Progenitor cell of endocrine pancreas (in vitro differentiated cells): ENCODE measurements at regions not wholly inside any gene's neighbourhood (a gene's known extent, or its start where the extent isn't known, plus 50 kb on each side); places are given as distances from the start of the nearest gene placed in this dataset.

Experiments used
- DNase-seq: peaks from one replicate; pipeline ENCODE4 v3.0.0; 2021; ENCODE audit warnings: low spot score; ENCODE audit not compliant: unreplicated experiment
- H3K27ac Mint-ChIP-seq: 2 replicates; pipeline ENCODE4 v1.8.0; 2021; ENCODE audit warnings: mild to moderate bottlenecking, moderate library complexity, mixed read lengths
- H3K27me3 Mint-ChIP-seq: 2 replicates; pipeline ENCODE4 v1.8.0; 2021; ENCODE audit warnings: mixed read lengths
- H3K36me3 Mint-ChIP-seq: 2 replicates; pipeline ENCODE4 v1.8.0; 2022; ENCODE audit warnings: mixed read lengths; ENCODE audit not compliant: insufficient read depth
- H3K4me1 Mint-ChIP-seq: 2 replicates; pipeline ENCODE4 v1.8.0; 2021; ENCODE audit warnings: low read depth, mixed read lengths
- H3K4me3 Mint-ChIP-seq: 2 replicates; pipeline ENCODE4 v1.8.0; 2021; ENCODE audit warnings: low read depth, mild to moderate bottlenecking, moderate library complexity, mixed read lengths
- H3K9me3 Mint-ChIP-seq: 2 replicates; pipeline ENCODE4 v1.8.0; 2021; ENCODE audit warnings: low read depth, mixed read lengths
- TF ChIP-seq, protein P1 (sequence below): fragments of 200-600 bp; sonication (generic); IDR thresholded peaks from one replicate; pipeline ENCODE4 v1.5.0; 2021; ENCODE audit warnings: antibody characterized with exemption, mild to moderate bottlenecking; ENCODE audit not compliant: unreplicated experiment

DNA sequence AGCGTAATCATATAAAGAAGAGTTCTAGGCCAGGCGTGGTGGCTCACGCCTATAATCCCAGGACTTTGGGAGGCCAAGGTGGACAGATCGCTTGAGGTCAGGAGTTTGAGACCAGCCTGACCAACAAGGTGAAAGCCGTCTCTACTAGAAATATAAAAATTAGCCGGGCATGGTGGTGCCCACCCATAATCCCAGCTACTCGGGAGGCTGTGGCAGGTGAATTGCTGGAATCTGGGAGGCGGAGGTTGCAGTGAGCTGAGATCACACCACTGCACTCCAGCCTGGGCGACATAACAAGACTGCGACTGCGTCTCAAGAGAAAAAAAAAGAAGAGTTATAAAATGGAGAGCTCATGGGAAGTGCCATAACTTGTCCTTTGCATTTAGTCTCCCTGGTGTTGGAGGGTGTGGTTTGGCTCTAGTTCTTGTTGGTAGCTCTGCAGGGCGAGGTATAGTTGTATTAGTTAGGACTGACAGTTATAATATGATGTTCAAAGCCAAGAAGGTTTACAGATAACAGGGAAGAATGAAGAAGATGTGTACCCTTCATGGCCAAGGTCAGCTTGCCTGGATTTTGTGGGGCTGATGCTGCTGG lies 54.8 kb downstream of the UTRN start:
- TF ChIP-seq, protein P1, sequence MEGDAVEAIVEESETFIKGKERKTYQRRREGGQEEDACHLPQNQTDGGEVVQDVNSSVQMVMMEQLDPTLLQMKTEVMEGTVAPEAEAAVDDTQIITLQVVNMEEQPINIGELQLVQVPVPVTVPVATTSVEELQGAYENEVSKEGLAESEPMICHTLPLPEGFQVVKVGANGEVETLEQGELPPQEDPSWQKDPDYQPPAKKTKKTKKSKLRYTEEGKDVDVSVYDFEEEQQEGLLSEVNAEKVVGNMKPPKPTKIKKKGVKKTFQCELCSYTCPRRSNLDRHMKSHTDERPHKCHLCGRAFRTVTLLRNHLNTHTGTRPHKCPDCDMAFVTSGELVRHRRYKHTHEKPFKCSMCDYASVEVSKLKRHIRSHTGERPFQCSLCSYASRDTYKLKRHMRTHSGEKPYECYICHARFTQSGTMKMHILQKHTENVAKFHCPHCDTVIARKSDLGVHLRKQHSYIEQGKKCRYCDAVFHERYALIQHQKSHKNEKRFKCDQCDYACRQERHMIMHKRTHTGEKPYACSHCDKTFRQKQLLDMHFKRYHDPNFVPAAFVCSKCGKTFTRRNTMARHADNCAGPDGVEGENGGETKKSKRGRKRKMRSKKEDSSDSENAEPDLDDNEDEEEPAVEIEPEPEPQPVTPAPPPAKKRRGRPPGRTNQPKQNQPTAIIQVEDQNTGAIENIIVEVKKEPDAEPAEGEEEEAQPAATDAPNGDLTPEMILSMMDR: no peak
- Mint-ChIP-seq H3K4me3 (no peak overlapping the region), H3K27me3 (no peaks in the 10 kb centered on the region), H3K4me1 (peaks cover 44% of the 10 kb centered on the region), H3K36me3 (peaks cover 6% of the 10 kb centered on the region), H3K9me3 (no peaks in the 10 kb centered on the region), H3K27ac (peak overlapping the region; percentile 7)
- DNase-seq: no peak

DNA sequence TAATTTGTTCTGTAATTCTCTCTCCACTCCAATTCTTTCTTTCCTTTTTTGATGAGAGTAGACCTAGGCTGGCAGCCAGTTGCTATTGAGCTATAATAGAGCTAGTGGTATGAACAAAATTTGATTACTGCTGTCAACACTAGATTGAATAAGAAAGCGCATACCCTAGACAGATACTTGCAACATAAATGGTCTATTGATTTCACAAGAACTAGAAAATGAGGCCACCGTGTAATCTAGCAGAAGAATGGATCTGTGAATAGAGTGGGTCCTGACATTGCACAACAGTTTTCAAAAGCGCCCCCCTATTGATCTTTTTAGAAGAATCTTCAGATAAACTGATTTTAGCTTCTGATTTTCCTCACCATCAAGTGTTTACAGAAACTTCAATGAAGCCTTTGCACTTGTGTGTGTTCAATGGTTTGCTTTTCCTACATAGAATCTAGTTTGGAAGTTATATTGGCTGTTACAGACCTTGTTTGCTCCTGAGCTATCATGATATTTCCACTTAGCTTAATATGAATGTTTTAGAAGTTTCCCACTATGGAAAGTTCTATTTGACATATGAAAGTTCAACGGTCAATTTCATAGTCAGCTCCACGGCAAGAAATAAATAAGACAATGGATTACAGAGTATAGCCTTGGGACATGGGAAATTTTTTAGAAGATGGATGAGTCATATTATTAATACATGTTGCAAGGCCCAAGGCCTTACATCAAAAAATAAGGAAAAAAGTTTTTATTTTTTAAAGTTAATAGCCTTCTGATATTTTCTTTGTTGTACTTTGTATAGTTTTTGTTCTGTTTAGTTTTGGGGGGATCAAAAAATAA lies 55.6 kb downstream of the UTRN start:
- H3K36me3 Mint-ChIP-seq: peaks cover 6% of the 10 kb centered on the region
- TF ChIP-seq, protein P1: no peak
- no peak for DNase-seq
- no peaks in the 10 kb centered on the region for H3K9me3 Mint-ChIP-seq
- no peaks in the 10 kb centered on the region for H3K27me3 Mint-ChIP-seq
- peaks cover 39% of the 10 kb centered on the region for H3K4me1 Mint-ChIP-seq
- H3K27ac Mint-ChIP-seq: peak overlapping the region; percentile 73
- H3K4me3 Mint-ChIP-seq: no peak overlapping the region

DNA sequence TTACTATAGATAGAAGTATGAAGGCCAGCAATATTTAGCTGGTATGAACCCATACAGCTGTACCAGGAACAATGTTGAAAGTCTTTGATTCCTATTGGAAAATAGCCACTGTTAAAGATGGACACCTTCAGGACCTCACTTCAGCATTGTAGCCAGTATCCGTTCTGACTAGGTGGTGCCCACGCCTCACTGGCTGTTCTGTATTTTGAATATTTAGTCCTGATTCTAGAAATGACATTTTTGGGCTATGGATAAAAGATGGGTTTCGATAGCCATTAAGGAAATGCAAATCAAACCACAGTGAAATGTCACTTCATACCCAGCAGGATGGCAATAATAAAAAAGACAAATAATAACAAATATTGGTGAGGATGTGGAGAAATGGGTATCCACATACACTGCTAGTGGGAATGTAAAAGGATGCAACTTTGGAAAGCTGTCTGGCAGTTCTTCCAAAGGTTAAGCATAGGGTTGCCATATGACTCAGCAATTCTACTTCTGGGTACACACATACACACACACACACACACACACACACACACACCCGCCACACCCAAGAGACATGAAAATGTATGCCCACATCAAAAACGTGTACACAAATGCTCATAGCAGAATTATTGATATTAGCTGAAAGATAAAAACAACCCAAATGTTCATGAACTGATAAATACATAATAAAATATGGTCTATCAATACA lies 56.8 kb downstream of the UTRN start:
- H3K9me3 Mint-ChIP-seq: no peaks in the 10 kb centered on the region
- TF ChIP-seq, protein P1: no peak
- H3K4me3 Mint-ChIP-seq: no peak overlapping the region
- H3K27me3 Mint-ChIP-seq: no peaks in the 10 kb centered on the region
- H3K27ac Mint-ChIP-seq: peak overlapping the region; percentile 27
- no peak for DNase-seq
- H3K36me3 Mint-ChIP-seq: peaks cover 6% of the 10 kb centered on the region
- peaks cover 39% of the 10 kb centered on the region for H3K4me1 Mint-ChIP-seq

DNA sequence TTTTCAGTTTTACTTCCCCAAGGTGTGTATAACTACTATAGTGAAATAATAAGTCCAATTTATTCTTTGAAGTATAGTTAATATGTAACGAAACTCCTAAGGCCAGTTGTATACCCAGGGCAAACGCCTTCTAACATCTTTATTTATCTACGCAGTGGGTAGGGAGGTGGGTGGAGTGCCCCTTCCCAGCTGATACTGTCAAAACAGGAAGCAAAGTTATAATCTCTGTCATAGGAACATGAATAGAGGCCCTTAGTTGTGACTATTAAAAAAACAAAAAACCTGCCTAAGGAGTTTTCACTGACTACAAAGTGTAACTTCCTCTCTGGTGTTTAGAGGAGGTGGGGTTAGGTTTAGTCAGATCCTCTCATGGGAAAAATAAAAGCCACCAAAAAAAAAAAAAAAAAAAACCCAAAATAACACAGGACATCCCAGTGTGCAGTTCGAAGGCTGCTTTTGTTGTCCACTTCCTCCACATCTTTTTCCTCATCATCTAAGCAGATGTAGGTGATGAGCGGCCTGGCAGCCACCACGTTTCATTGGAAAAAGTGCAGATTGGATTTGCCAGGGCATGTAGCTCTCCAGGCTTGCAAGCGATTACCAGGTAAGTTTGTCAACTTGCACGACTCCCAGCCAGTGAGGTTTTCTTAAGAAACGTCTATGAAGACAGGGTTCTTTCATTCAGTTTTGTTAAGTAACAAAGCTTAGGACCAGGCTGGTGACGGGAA lies 58.7 kb downstream of the UTRN start:
- TF ChIP-seq, protein P1: no peak
- peak overlapping the region; percentile 58 for H3K27ac Mint-ChIP-seq
- peaks cover 40% of the 10 kb centered on the region for H3K4me1 Mint-ChIP-seq
- no peak for DNase-seq
- no peak overlapping the region for H3K4me3 Mint-ChIP-seq
- H3K9me3 Mint-ChIP-seq: peaks cover 3% of the 10 kb centered on the region
- H3K36me3 Mint-ChIP-seq: peaks cover 10% of the 10 kb centered on the region
- no peaks in the 10 kb centered on the region for H3K27me3 Mint-ChIP-seq

DNA sequence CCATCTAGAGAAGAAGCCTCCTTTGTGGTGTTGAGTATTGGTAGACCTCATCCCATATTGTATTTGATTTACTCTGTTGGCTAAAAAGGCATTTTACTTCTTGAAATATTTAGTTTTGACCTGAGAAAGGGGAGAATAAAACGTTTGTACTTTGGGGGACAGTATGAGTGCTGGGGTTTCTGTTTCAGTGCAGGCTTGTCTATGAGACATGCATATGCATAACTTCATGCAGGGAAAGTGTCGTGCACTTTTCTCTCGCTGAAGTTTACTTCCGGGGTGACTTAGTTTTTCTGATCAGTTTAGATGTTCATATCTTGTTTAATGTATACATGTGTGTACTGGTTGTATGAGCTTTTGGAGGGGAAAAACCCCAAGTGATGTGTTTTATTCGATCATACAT lies 59.5 kb downstream of the UTRN start:
- Mint-ChIP-seq H3K36me3 (peaks cover 10% of the 10 kb centered on the region), H3K4me1 (peaks cover 40% of the 10 kb centered on the region)
- TF ChIP-seq, protein P1: no peak

More for the DNA sequence above, 59.5 kb downstream of the UTRN start:
- Mint-ChIP-seq H3K27me3 (no peaks in the 10 kb centered on the region), H3K4me3 (no peak overlapping the region), H3K27ac (peak overlapping the region; percentile 58), H3K9me3 (peaks cover 3% of the 10 kb centered on the region)
- no peak for DNase-seq
